Gastroesophageal sphincter (tissue), 3 donors: ENCODE measurements at regions not wholly inside any gene's neighbourhood (a gene's known extent, or its start where the extent isn't known, plus 50 kb on each side); places are given as distances from the start of the nearest gene placed in this dataset.

Experiments
- EP300 ChIP-seq: sonication (generic); formaldehyde crosslinking; IDR thresholded peaks from one replicate; pipeline ENCODE4 v1.6.1; 2017; ENCODE audit warnings: antibody characterized with exemption, mild to moderate bottlenecking
- POLR2A ChIP-seq, 2 donors: fragments of 450-650 bp; IDR thresholded peaks; one replicate each; pipeline ENCODE4 v1.6.1; 2017; ENCODE audit warnings: antibody characterized with exemption in 2 of 2, mild to moderate bottlenecking in 2 of 2, moderate library complexity in 1 of 2
- POLR2AphosphoS5 ChIP-seq: sonication (generic); formaldehyde crosslinking; IDR thresholded peaks from one replicate; pipeline ENCODE4 v1.6.1; 2017; ENCODE audit warnings: antibody characterized with exemption
- TF ChIP-seq, protein P1 (sequence below), 4 experiments: fragments of 200-600 bp in 2 of 4; fragments of 450-650 bp in 2 of 4; sonication (generic) in 1 of 4; IDR thresholded peaks; one replicate each; pipeline ENCODE4 v1.5.1; 2017 to 2019; ENCODE audit warnings: antibody characterized with exemption in 4 of 4, mild to moderate bottlenecking in 2 of 4, moderate library complexity in 2 of 4

DNA sequence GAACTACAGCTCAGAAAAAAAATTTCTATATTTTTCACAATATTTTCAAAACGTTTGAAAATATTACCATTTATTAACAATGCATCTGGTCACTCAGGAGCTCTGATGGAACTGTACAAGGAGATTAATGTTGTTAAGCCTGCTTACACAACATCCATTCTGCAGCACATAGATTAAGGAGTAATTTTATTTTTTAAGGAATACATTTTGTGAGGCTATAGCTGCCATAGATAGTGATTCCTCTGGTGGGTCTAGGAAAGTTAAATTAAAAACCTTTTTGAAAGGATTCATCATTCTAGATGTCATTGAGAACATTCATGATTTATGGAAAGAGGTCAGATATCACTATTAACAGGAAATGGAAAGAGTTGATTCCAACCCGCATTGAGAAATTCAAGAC, 196.9 kb downstream of the C3orf38 start:
- TF ChIP-seq, protein P1, sequence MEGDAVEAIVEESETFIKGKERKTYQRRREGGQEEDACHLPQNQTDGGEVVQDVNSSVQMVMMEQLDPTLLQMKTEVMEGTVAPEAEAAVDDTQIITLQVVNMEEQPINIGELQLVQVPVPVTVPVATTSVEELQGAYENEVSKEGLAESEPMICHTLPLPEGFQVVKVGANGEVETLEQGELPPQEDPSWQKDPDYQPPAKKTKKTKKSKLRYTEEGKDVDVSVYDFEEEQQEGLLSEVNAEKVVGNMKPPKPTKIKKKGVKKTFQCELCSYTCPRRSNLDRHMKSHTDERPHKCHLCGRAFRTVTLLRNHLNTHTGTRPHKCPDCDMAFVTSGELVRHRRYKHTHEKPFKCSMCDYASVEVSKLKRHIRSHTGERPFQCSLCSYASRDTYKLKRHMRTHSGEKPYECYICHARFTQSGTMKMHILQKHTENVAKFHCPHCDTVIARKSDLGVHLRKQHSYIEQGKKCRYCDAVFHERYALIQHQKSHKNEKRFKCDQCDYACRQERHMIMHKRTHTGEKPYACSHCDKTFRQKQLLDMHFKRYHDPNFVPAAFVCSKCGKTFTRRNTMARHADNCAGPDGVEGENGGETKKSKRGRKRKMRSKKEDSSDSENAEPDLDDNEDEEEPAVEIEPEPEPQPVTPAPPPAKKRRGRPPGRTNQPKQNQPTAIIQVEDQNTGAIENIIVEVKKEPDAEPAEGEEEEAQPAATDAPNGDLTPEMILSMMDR (IDR thresholded peaks at IDR 0.05) = no peak
- TF ChIP-seq EP300 (no peak), POLR2AphosphoS5 (no peak), POLR2A (IDR thresholded peaks at IDR 0.05) (no peak)
